IPS-NIHi7 (cell line): ENCODE measurements at regions not wholly inside any gene's neighbourhood (a gene's known extent, or its start where the extent isn't known, plus 50 kb on each side); places are given as distances from the start of the nearest gene placed in this dataset.
"Not testable (repeated sequence)": the region's sequence is repeated elsewhere in the genome, so short reads cannot be mapped to it uniquely, and the experiment has no call there.

Source experiments
- DNase-seq: peaks from one replicate; pipeline ENCODE4 v3.0.0; 2012; ENCODE audit warnings: mixed read lengths; ENCODE audit errors: extremely low spot score

DNA sequence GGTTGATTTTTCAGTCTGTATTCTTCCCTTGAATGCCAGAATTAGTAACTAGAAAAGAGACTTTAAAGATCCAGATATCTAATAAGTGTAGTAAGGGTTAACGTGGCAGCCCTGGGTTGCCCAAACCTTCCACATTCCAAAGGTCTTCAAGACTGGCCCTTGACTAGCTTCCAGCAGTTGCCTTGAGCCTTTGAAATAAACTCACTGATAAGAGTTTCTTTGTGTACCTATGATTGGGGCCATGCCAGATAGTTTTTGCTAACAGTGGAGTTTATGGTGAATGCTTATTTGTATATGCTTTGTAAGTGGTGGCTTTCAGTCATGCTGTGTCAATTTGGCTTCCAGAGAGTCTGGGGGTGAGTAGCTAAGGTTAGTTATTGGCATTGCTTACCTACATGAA is 722.3 kb downstream of the RNF144A start:
- no peak for DNase-seq

DNA sequence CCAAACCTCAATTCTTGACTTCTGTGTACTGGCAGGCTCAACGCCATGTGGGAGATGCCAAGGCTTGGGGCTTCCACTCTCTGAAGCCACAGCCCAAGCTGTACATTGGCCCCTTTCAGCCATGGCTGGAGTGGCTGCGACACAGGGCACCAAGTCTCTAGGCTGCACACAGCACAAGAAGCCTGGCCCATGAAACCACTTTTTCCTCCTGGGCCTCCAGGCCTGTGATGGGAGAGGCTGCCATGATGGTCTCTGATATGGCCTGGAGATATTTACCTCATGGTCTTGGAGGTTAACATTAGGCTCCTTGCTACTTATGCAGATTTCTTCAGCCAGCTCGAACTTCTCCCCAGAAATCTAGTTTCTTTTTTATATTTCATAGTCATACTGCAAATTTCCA is 724.1 kb downstream of the RNF144A start:
- not testable (repeated sequence) for DNase-seq

DNA sequence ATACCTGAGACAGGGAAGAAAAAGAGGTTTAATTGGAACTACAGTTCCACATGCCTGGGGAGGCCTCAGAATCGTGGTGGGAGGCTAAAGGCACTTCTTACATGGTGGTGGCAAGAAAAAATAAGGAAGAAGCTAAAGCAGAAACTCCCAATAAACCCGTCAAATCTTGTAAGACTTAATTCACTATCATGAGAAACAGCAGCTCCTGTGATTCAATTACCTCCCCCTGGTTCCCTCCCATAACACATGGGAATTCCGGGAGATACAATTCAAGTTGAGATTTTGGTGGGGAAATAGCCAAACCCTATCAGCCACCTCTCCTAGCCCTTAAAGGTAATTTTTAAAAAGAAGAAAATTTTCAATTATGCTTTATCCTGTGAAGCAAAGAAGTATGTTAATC is 728.8 kb downstream of the RNF144A start:
- no peak for DNase-seq

DNA sequence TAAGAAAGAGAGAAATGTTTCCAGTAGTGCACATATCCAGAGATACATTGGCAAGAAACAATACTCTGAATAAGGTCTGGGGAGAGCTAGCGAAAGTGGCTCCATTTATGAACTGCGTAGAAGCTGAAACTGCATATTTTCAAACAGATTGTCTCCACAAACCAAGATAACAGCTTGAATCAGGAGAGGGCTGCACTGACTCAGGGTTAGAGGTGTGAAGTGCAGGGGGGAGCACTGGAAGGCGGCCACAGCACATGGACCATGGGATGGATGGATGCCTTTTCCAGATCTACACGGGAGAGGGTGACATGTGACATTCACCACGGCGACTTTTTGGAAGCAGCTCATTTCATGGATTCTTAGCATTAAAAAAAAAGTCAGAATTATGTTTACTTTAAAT is 729.4 kb downstream of the RNF144A start:
- DNase-seq = no peak

DNA sequence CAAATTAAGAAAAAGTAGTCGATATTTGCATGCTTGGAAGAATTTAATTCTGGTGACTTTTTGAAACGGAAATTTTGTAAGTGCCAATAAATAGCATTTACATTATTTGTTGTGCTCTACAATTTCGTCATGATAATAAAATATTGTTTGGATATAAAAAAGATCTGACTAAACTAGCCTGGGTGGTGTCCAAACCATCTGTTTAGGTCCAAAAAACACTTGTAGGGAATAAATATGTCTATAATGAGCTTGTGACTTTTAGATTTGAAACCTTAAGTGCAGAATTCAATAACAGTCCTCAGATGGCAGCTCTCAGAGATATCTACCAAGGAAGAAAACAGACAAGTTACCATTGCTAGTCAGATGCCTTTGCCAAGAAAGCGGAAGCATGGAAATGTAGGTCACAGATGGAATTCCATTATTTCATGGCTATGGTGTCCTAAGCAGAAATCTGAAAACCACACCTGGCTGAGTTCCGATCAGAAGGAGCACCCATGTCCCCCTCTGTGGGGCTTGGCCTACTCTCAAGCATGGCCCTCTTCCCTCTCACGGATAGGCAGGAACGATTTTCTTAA is 731.1 kb downstream of the RNF144A start:
- no peak for DNase-seq

DNA sequence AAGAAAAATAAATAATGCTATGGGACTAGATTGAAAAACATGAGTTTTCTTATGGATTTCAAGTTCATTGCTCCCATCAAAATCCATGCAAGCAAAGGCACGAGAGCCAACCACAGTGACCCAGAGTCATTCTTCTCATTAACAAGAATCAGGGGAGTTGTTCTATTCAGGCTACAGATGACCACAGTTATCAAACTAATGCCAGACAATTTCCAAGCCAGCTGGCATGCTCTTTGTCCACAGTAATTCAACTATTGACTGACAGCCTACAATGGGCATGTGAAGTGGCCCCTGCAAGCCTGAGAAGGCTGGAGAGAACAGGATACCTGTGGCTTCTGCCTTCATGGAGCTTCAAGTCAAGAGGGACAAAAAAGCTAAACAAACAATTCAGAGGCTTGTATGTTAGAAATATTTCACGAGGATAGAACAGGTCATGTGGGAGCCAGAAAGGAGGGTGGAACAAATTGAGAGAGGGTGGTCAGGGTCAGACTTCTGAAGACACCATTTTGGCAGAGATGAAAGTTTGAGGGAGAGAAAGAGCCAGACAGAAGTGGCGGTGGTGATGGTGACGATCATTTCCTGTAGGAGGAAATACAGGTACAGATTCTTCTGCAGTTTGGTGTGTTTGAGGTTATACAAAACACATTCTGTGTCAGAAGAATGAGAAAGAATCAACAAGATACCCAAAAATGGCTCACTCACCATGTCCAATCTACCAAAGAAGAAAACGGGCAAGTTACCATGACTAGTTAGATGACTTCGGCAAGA is 732.4 kb downstream of the RNF144A start:
- DNase-seq = no peak

DNA sequence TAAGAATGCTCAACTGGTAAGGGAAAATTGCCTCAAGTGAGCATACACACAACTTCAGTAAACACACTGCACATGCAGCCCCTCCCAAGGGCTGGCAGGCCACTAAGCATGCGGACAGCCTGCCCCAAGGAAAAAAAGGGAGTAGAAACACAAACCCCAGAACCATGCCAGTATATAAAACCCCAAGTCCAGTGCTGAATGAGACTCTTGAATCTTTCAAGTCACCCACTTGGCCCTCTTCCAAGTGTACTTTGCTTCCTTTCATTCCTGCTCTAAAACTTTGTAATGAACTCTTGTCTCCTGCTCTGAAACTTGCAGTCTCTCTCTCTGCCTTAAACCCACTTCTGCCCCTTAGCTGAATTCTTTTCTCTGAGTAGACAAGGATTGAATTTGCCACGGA is 736.4 kb downstream of the RNF144A start:
- DNase-seq = no peak

DNA sequence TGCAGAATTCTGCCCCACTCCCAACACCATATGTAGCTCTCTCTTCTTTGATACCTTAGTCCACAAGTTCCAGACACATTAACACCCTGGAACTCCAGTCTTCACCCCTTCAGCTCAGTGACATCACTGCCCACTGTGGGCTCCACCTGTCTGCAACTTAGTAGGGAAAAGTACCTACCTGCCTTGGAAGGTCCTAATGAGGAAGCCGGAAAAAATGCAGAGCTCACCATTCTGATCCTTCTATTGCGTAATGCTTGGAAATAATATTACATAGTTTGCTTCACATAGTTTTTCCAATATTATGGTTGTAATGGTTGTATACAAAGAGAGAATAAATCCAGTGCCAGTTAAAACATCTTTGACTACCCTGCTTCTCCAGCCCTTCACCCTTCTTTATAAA is 738.4 kb downstream of the RNF144A start:
- DNase-seq = no peak

DNA sequence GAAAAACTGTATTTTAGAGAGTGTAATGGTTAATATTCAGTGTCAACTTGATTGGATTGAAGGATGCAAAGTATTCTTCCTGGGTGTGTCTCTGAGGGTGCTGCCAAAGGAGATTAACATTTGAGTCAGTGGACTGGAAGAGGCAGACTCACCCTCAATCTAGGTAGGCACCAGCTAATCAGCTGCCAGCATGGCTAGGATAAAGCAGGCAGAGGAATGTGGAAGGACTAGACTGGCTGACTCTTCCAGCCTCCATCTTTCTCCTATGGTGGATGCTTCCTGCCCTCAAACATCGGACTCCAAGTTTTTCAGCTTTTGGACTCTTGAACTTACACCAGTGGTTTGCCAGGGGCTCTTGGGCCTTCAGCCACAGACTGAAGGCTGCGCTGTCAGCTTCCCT is 740.3 kb downstream of the RNF144A start:
- DNase-seq = not testable (repeated sequence)

DNA sequence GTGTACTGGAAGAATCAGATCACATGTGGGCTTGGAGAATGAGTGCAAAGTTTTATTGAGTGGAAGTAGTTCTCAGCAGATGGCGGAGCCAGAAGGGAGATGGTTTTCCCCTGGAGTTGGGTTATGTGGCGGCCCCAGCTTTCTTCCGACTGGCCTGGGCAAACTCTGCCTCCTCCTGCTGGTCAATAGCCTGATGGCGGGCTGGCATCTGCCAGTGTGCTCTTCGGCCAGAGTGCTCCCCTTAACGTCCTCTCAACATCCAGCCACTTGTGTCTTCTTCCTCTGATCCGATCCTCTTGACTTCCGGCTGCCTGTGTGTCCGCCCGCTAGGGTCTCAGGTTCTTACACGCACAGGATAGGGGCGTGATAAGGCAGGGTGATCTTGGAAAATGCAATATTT is 741.3 kb downstream of the RNF144A start:
- DNase-seq = no peak

DNA sequence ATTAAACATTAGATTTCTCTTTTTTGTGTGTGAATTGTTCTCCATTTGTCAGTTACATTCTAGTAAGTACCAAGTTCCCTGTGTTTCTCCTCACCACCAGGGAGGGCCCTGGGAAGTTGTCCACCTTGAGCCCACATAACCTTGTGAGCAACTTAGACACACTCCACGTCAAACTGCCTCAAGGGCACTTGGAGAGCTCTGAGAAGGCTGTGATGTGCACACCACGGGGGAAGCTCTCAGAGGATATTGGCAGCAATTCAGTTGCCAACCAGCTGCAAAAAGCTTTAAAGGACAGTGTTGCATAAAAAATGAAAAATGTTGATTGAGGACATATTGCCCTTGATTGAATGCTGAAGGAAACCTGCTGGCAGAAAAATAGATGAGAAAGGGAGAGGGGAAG is 743.6 kb downstream of the RNF144A start:
- no peak for DNase-seq

DNA sequence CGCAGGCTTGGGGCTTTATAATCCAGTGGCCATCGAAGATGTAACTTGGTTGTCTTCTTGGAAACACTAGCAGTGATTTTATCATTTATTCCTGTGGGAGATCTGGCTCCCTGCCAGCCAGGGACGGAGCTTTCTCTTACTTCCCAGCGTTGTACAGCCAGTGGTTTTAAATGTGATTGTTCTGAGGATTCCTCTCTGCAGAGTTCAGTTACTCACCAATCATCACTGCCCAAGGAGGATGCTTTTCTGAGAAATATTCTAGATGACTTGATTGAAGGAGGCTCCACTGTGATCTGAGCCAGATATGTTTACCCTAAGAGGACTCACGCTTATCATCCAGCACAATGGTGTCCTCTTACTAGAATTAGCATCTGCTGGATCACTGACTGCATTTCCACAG is 744.3 kb downstream of the RNF144A start:
- no peak for DNase-seq

DNA sequence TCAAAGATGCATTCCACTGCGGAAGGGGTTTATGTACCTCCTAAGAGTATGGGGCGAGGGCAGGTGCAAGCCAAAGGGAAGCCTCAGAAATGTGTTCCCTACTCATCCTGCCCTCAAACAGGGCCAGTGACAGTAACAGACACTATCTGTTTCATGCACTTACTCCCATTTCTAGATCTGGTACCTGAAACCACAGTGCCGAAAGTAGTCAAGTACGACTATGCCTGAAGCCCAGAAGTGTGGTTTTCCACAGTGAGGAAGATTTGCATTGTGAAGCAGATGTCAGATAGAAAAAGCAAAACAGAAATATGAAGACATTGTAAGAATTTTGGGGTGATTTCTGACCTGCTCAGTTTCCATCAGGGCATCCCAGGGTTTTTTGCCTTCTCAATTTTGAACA is 748.7 kb downstream of the RNF144A start:
- no peak for DNase-seq

DNA sequence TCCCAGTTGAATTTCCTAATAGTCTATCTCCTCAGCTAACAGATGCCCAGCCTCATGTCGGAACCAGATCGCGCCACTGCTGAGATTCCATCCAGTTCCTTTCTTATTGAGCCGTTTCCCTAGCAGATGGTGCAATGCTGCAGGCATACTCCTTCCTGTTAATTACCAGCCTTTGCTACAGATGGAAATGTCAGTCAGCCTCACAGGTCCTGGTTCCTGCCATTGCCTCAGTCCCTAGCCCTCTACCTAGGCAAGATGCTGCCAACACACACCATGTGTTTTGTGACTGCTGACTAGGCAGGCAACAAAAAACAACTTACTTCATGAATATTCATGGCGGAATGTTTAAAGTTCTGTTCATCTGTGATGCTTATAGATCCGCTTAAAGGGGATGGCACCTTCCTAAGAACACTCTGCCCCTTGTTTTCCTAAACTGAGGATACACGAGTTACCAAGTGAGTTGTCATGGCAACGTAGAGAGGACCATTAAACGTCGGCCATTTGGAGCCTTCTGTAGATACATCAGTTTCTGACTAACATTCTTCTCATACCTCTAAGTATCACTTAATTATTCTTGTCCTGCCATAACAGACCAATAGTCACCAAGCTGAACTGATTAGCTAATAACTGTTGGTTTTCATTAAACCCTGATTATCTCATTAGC is 749.5 kb downstream of the RNF144A start:
- DNase-seq = no peak

DNA sequence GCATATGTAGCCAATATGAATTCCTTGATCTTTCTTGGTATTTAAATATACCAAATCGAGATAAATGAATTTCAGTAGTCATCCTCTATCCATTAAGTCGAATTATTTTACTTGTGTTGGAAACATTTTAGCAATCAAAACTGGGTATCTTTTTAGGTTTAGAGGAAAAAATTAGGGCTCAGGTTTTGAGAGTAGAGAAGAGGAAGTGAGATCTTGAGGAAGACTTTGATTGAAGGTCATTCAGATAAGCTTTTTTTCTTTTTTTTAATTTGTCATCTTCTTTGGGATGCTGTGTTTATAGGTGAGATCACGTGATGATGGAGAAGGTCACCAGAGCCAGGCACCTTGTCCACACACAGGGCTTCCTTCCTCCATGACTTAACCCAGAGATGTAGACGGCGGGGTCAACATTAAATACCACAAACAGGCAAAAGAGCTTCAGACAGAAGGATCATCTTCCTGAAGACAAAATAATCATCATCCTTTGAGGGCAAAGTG is 750.1 kb downstream of the RNF144A start:
- DNase-seq = no peak

DNA sequence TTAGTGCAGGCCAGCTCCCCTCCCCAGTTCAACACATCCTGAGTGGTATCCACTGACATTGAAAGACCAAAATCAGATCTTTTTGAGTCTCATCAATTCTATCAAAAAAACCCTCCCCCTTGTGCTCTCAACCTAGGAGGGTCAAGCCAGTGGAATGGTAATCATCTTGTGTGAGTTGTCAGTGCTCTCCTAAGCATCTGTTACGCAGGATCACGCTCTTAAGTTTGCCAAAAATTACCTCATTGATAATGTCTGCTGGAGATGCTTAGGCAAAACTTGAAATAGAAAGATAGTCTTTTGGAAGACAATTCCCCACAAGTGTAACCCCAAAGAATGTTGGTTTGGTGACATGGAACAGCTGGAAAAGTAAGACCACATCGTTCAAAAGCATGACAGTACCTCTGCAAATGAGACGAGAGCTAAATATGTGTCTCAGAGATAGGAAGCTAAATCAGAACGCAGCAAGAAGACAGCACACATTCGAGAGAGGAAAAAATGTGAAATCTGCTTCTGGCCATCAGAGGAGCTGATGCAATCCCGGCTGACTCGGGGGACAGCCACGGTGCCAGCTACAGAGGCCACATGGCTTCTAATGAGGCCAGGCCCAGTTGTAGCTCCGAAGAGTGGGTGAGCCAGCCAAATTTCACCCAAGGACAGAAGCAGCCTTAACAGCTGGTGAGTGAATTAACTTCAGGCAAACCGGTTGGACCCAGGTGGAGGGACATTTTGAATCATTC is 753.9 kb downstream of the RNF144A start:
- no peak for DNase-seq

DNA sequence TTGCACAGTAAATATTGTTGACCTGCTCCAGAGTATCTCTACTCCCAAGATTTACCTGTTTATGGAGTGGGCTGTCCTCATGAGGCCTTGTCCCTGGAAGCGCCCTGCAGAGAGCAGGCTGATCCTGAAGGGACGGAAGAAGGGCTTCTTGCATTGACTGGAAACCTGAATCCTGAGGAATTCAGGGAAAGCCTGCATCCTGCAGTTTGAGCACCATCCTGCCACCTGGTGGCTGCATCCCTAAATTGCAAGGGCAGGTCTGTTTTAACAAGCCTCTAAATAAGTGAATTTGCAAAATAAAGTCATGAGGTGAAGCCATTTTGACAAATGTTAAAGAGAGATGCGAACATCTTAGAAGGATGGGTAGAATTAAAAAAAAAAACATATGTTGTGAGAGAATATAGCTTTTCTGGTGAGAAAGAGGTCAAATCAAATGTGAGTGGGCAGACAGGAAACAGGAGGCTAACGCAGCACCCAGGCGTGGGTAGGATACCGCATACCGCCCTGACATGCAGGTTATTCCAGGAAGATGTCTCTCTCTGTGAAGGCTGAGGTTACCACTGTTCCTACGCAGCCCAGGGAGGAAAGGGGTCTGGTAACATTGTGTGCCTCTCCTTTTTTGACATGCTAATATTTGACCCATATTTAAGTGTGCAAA is 754.9 kb downstream of the RNF144A start:
- peak; percentile 88 for DNase-seq

DNA sequence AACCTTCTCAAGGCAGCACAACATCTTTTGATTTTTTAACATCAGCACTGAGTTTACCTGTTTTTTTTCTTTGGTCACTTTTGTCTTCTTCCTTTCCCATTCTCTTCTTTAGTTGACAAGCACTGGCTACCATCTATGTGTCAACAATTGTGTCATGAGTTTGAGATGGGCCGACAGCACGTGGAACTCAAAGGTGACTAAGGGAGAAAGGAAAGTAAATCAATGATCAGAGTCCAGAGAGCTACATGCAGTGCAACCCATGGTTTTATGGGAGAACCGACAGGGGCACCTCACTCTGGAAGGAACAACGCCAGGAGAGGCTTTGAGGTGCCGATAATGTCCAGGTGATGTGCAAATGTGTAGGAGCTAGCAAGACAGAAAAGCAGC is 755.5 kb downstream of the RNF144A start:
- DNase-seq = no peak

DNA sequence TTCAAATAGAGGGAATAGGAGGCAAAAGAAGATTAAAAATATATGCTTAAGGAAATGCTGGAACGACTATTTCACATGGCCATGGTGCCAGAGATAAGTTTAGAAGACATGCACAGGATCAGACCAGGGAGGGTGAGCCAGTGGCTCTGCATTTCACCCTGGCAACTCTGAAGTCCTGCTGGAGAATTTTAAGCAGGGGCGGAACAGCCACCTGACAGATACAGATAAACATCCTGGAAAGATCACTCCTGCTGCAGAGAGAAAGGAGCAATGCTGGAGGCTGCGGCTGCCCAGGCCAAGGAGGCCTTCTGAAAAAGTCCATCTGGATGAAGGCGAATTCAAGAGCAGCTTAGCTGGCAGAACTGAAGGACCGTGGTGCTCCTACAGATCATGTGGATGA is 755.9 kb downstream of the RNF144A start:
- DNase-seq = no peak

DNA sequence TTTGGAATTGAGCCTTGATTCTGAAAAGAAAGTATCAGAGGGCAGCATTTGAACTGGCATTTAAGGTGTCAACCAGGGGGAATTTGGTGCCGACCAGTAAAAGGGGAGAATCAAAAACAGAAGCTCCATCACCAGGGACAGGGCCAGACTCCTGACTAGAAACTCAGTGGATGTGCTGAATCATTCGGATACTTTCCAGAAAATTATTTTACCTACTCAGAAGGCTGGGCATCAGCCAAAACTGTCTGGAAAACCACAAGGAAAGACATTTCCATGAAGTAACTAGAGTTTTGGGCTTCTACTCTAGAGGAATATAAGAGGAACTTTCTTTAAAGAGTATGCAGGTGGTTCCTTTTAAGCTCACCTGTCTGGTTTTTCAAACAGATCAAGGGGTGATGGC is 756.6 kb downstream of the RNF144A start:
- no peak for DNase-seq

DNA sequence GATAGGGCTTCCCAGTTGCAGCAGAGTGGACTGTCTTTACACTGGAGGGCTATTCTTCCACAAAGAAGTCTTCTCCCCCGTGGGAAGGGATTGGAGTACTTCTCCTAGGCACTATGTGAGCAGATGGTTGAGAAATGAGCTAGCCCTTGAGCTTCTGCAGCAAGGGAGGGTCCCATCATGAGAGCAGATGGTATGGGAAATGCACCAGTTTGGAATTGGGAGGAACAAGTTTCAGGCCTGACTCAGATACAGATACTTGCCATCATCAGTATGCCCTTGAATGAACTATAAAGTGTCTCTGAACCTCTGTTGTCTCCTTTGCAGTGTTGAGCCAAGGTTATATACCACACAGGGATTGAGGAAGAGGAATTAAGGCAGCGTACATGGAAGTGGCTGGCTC is 757.4 kb downstream of the RNF144A start:
- no peak for DNase-seq

DNA sequence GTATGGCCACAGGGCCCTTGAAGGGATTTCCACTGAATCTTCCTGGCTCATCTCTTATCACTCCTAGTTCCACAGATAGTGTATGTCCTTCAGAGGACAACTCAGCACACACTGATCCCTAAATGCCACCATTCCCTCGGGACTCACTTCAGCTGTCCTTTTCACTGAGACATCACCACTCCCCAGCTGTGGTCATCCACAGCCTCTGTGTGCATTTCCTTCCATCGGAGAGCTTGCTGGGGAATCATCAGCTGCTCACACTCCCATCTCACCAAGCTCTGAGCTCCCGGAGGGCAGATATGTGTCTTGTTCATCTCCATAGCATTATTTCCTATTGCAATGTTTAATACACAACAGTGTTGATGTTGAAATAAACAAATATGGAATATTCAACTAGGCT is 759.5 kb downstream of the RNF144A start:
- DNase-seq = no peak
